Gastroesophageal sphincter (tissue), 4 donors: ENCODE measurements at regions not wholly inside any gene's neighbourhood (a gene's known extent, or its start where the extent isn't known, plus 50 kb on each side); places are given as distances from the start of the nearest gene placed in this dataset.
"Not testable (repeated sequence)": the region's sequence is repeated elsewhere in the genome, so short reads cannot be mapped to it uniquely, and the experiment has no call there.

Source experiments
- ATAC-seq: fragments of 150-250 bp; one replicate; pipeline ENCODE4 v1.9.1; 2016; ENCODE audit warnings: mild to moderate bottlenecking, moderate library complexity
- H3K27ac ChIP-seq, 4 donors: fragments of 200-600 bp; sonication (generic) in 3 of 4; 1 replicate in 3 of 4; 2 replicates in 1 of 4; pipeline ENCODE4 v1.5.1; 2016 to 2019
- H3K27me3 ChIP-seq: fragments of 200-600 bp; sonication (generic); one replicate; pipeline ENCODE4 v1.5.1; 2019
- H3K36me3 ChIP-seq, 2 donors: fragments of 200-600 bp; sonication (generic); one replicate each; pipeline ENCODE4 v1.5.1; 2019; ENCODE audit warnings: control low read depth in 1 of 2
- H3K4me1 ChIP-seq, 3 donors: fragments of 200-600 bp; sonication (generic); 1 replicate in 2 of 3; 2 replicates in 1 of 3; pipeline ENCODE4 v1.5.1; 2016 to 2019; ENCODE audit warnings: control low read depth in 2 of 3
- H3K4me3 ChIP-seq, 2 donors: fragments of 200-600 bp; sonication (generic); one replicate each; pipeline ENCODE4 v1.5.1; 2019; ENCODE audit warnings: mild to moderate bottlenecking in 1 of 2, moderate library complexity in 1 of 2
- H3K9me3 ChIP-seq, 3 donors: fragments of 200-600 bp; sonication (generic); one replicate each; pipeline ENCODE4 v1.5.1; 2017 to 2019; ENCODE audit warnings: control low read depth in 2 of 3
- CTCF ChIP-seq, 4 experiments: fragments of 200-600 bp in 2 of 4; fragments of 450-650 bp in 2 of 4; sonication (generic) in 1 of 4; IDR thresholded peaks; one replicate each; pipeline ENCODE4 v1.5.1; 2017 to 2019; ENCODE audit warnings: antibody characterized with exemption in 4 of 4, mild to moderate bottlenecking in 2 of 4, moderate library complexity in 2 of 4
- EP300 ChIP-seq: sonication (generic); formaldehyde crosslinking; IDR thresholded peaks from one replicate; pipeline ENCODE4 v1.6.1; 2017; ENCODE audit warnings: antibody characterized with exemption, mild to moderate bottlenecking
- POLR2A ChIP-seq, 2 donors: fragments of 450-650 bp; IDR thresholded peaks; one replicate each; pipeline ENCODE4 v1.6.1; 2017; ENCODE audit warnings: antibody characterized with exemption in 2 of 2, mild to moderate bottlenecking in 2 of 2, moderate library complexity in 1 of 2
- POLR2AphosphoS5 ChIP-seq: sonication (generic); formaldehyde crosslinking; IDR thresholded peaks from one replicate; pipeline ENCODE4 v1.6.1; 2017; ENCODE audit warnings: antibody characterized with exemption
- WGBS, 2 donors: methylation state at CpG; one replicate each; pipeline ENCODE4 v1.1.5; 2018; ENCODE audit warnings: low coverage in 1 of 2; 5-methylcytosine and 5-hydroxymethylcytosine counted together

GRCh38 chr17:71441098-71441497 lies 679.7 kb upstream of the SOX9 start:
- H3K27ac ChIP-seq = no peak overlapping the region
- H3K36me3 ChIP-seq = no peaks in the 10 kb centered on the region
- no peaks in the 10 kb centered on the region for H3K4me1 ChIP-seq
- ATAC-seq = no peak
- 53 to 83% methylated on average over 5 to 6 of the region's 6 CpGs for WGBS, 2 donors
- TF ChIP-seq POLR2AphosphoS5 (no peak), EP300 (no peak), CTCF (IDR thresholded peaks at IDR 0.05) (no peak), POLR2A (IDR thresholded peaks at IDR 0.05) (no peak)
- H3K27me3 ChIP-seq = peaks cover 4% of the 10 kb centered on the region
- no peak overlapping the region for H3K4me3 ChIP-seq
- no peaks in the 10 kb centered on the region for H3K9me3 ChIP-seq

GRCh38 chr17:71444078-71444477 lies 676.7 kb upstream of the SOX9 start:
- Histone ChIP-seq H3K4me1 (no peaks in the 10 kb centered on the region), H3K27me3 (peaks cover 4% of the 10 kb centered on the region), H3K27ac (no peak overlapping the region), H3K4me3 (no peak overlapping the region), H3K9me3 (no peaks in the 10 kb centered on the region), H3K36me3 (no peaks in the 10 kb centered on the region)
- TF ChIP-seq POLR2AphosphoS5 (no peak), EP300 (no peak), POLR2A (IDR thresholded peaks at IDR 0.05) (no peak), CTCF (IDR thresholded peaks at IDR 0.05) (no peak)
- ATAC-seq = no peak
- 77 to 87% methylated on average over 4 of the region's 4 CpGs for WGBS, 2 donors

GRCh38 chr17:71446645-71447437 lies 674.0 kb upstream of the SOX9 start:
- H3K4me3 ChIP-seq = no peak overlapping the region
- ATAC-seq = no peak
- no peaks in the 10 kb centered on the region for H3K9me3 ChIP-seq
- no peaks in the 10 kb centered on the region for H3K4me1 ChIP-seq
- H3K27ac ChIP-seq = no peak overlapping the region
- no peaks in the 10 kb centered on the region for H3K36me3 ChIP-seq
- no peak for TF ChIP-seq CTCF (IDR thresholded peaks at IDR 0.05)
- no peak for TF ChIP-seq POLR2AphosphoS5
- TF ChIP-seq POLR2A (IDR thresholded peaks at IDR 0.05) = no peak
- no peak for TF ChIP-seq EP300
- H3K27me3 ChIP-seq = peaks cover 4% of the 10 kb centered on the region
- 84 to 91% methylated on average over 1 to 2 of the region's 2 CpGs for WGBS, 2 donors

GRCh38 chr17:71447644-71448043 lies 673.2 kb upstream of the SOX9 start:
- Histone ChIP-seq H3K4me1 (no peaks in the 10 kb centered on the region), H3K4me3 (no peak overlapping the region), H3K27me3 (no peaks in the 10 kb centered on the region), H3K9me3 (no peaks in the 10 kb centered on the region), H3K27ac (no peak overlapping the region), H3K36me3 (no peaks in the 10 kb centered on the region)
- no peak for TF ChIP-seq EP300
- TF ChIP-seq POLR2A (IDR thresholded peaks at IDR 0.05) = no peak
- no peak for TF ChIP-seq CTCF (IDR thresholded peaks at IDR 0.05)
- TF ChIP-seq POLR2AphosphoS5 = no peak
- no peak for ATAC-seq
- WGBS, 2 donors = 74 to 95% methylated on average over 3 of the region's 3 CpGs

GRCh38 chr17:71450657-71451056 lies 670.2 kb upstream of the SOX9 start:
- H3K27ac ChIP-seq, H3K36me3 ChIP-seq, ATAC-seq, H3K4me3 ChIP-seq, H3K9me3 ChIP-seq, H3K27me3 ChIP-seq, H3K4me1 ChIP-seq: not testable (repeated sequence)
- 40 to 100% methylated on average over 1 of the region's 2 CpGs for WGBS, 2 donors
